CD4-positive, CD25-positive, alpha-beta regulatory T cell (primary cell): ENCODE measurements at regions not wholly inside any gene's neighbourhood (a gene's known extent, or its start where the extent isn't known, plus 50 kb on each side); places are given as distances from the start of the nearest gene placed in this dataset.

Source experiments
- ATAC-seq, 2 donors: fragments of 150-1000 bp; cut with Tn5 transposase; one replicate each; pipeline ENCODE4 v1.10.0; 2021; ENCODE audit warnings: low read depth in 2 of 2, moderate number of reproducible peaks in 2 of 2, moderate library complexity in 1 of 2
- DNase-seq, 3 donors: peaks; one replicate each; pipeline versions ENCODE4 v3.0.0 to v3.0.0-alpha.2; 2012 to 2022; ENCODE audit warnings: mixed read lengths in 1 of 3
- H3K27ac ChIP-seq: one replicate; pipeline ENCODE4 v1.7.0; 2013; ENCODE audit warnings: mild to moderate bottlenecking, low read length; ENCODE audit not compliant: insufficient read depth, poor library complexity, severe bottlenecking
- H3K27me3 ChIP-seq: one replicate; pipeline ENCODE4 v1.7.0; 2013; ENCODE audit warnings: low read length; ENCODE audit not compliant: control insufficient read depth, insufficient read depth
- H3K36me3 ChIP-seq: one replicate; pipeline ENCODE4 v1.7.0; 2013; ENCODE audit warnings: mild to moderate bottlenecking, low read length, moderate library complexity; ENCODE audit not compliant: control insufficient read depth, insufficient read depth
- H3K4me1 ChIP-seq: 2 replicates; pipeline ENCODE4 v1.7.0; 2013; ENCODE audit warnings: mild to moderate bottlenecking, low read length; ENCODE audit not compliant: insufficient read depth, control insufficient read depth, poor library complexity, severe bottlenecking
- H3K4me3 ChIP-seq: one replicate; pipeline ENCODE4 v1.7.0; 2013; ENCODE audit warnings: low read depth, mild to moderate bottlenecking, low read length, moderate library complexity
- H3K9me3 ChIP-seq, 2 experiments: 1 replicate in 1 of 2; 2 replicates in 1 of 2; pipeline ENCODE4 v1.7.0; 2013; ENCODE audit warnings: low read length in 2 of 2, mild to moderate bottlenecking in 1 of 2, moderate library complexity in 1 of 2; ENCODE audit not compliant: control insufficient read depth in 2 of 2
- H3K27ac Mint-ChIP-seq, 3 donors: one replicate each; pipeline ENCODE4 v1.8.0; 2020 to 2022; ENCODE audit warnings: mild to moderate bottlenecking in 3 of 3, mixed read lengths in 3 of 3, moderate library complexity in 2 of 3
- H3K27me3 Mint-ChIP-seq: one replicate; pipeline ENCODE4 v1.8.0; 2022; ENCODE audit warnings: mild to moderate bottlenecking, mixed read lengths
- H3K36me3 Mint-ChIP-seq: one replicate; pipeline ENCODE4 v1.8.0; 2020; ENCODE audit warnings: mixed read lengths
- H3K4me1 Mint-ChIP-seq, 4 donors: one replicate each; pipeline ENCODE4 v1.8.0; 2020 to 2022; ENCODE audit warnings: mixed read lengths in 4 of 4, mild to moderate bottlenecking in 1 of 4
- H3K4me3 Mint-ChIP-seq, 4 donors: one replicate each; pipeline ENCODE4 v1.8.0; 2020 to 2022; ENCODE audit warnings: mild to moderate bottlenecking in 4 of 4, mixed read lengths in 4 of 4, moderate library complexity in 3 of 4
- H3K9me3 Mint-ChIP-seq, 7 donors: one replicate each; pipeline ENCODE4 v1.8.0; 2020 to 2022; ENCODE audit warnings: mixed read lengths in 7 of 7, mild to moderate bottlenecking in 3 of 7, moderate library complexity in 2 of 7

- no peaks in the 10 kb centered on the region for H3K36me3 Mint-ChIP-seq
- H3K27me3 Mint-ChIP-seq: no peaks in the 10 kb centered on the region
- Histone ChIP-seq H3K27ac (no peak overlapping the region), H3K4me3 (no peak overlapping the region), H3K27me3 (no peaks in the 10 kb centered on the region), H3K4me1 (no peaks in the 10 kb centered on the region), H3K36me3 (no peaks in the 10 kb centered on the region), H3K9me3 (no peaks in the 10 kb centered on the region)
- peaks cover 3 to 17% (median 4%) of the 10 kb centered on the region in 7 donors for H3K9me3 Mint-ChIP-seq
- no peak overlapping the region for H3K27ac Mint-ChIP-seq
- no peak for DNase-seq
- no peak for ATAC-seq
- no peaks in the 10 kb centered on the region for H3K4me1 Mint-ChIP-seq
- no peak overlapping the region for H3K4me3 Mint-ChIP-seq
Observed at GRCh38 chr1:191578281-191578680, 580.0 kb upstream of the RGS18 start.

GRCh38 chr1:191579019-191579418 is 579.2 kb upstream of the RGS18 start:
- Histone ChIP-seq H3K9me3 (no peaks in the 10 kb centered on the region), H3K4me3 (no peak overlapping the region), H3K4me1 (no peaks in the 10 kb centered on the region), H3K36me3 (no peaks in the 10 kb centered on the region), H3K27me3 (no peaks in the 10 kb centered on the region), H3K27ac (no peak overlapping the region)
- Mint-ChIP-seq H3K27me3 (no peaks in the 10 kb centered on the region), H3K9me3 (peaks cover 3 to 21% (median 6%) of the 10 kb centered on the region in 7 donors), H3K4me1 (no peaks in the 10 kb centered on the region), H3K36me3 (no peaks in the 10 kb centered on the region), H3K27ac (no peak overlapping the region), H3K4me3 (no peak overlapping the region)
- DNase-seq (no peak), ATAC-seq (no peak)

GRCh38 chr1:191582169-191582568 is 576.1 kb upstream of the RGS18 start:
- Histone ChIP-seq H3K9me3 (peaks cover 0 to 6% of the 10 kb centered on the region in 2 experiments), H3K36me3 (no peaks in the 10 kb centered on the region), H3K4me3 (no peak overlapping the region), H3K27ac (no peak overlapping the region), H3K4me1 (no peaks in the 10 kb centered on the region), H3K27me3 (no peaks in the 10 kb centered on the region)
- no peak for DNase-seq
- Mint-ChIP-seq H3K4me3 (no peak overlapping the region), H3K27me3 (no peaks in the 10 kb centered on the region), H3K36me3 (no peaks in the 10 kb centered on the region), H3K27ac (no peak overlapping the region), H3K9me3 (peaks cover 2 to 22% (median 7%) of the 10 kb centered on the region in 7 donors), H3K4me1 (no peaks in the 10 kb centered on the region)
- no peak for ATAC-seq

GRCh38 chr1:191585095-191585494 is 573.2 kb upstream of the RGS18 start:
- ATAC-seq (no peak), DNase-seq (no peak)
- Histone ChIP-seq H3K27me3 (no peaks in the 10 kb centered on the region), H3K36me3 (no peaks in the 10 kb centered on the region), H3K4me3 (no peak overlapping the region), H3K4me1 (no peaks in the 10 kb centered on the region), H3K27ac (no peak overlapping the region), H3K9me3 (peaks cover 0 to 6% of the 10 kb centered on the region in 2 experiments)
- Mint-ChIP-seq H3K27me3 (no peaks in the 10 kb centered on the region), H3K4me1 (no peaks in the 10 kb centered on the region), H3K9me3 (peaks cover 0 to 17% (median 5%) of the 10 kb centered on the region in 7 donors), H3K36me3 (no peaks in the 10 kb centered on the region), H3K4me3 (no peak overlapping the region), H3K27ac (no peak overlapping the region)

- no peaks in the 10 kb centered on the region for H3K27me3 ChIP-seq
- Mint-ChIP-seq H3K36me3 (no peaks in the 10 kb centered on the region), H3K4me3 (no peak overlapping the region), H3K27ac (no peak overlapping the region), H3K27me3 (no peaks in the 10 kb centered on the region), H3K9me3 (peaks cover 0 to 14% (median 6%) of the 10 kb centered on the region in 7 donors), H3K4me1 (no peaks in the 10 kb centered on the region)
- no peak overlapping the region for H3K27ac ChIP-seq
- ATAC-seq: no peak
- H3K4me3 ChIP-seq: no peak overlapping the region
- H3K36me3 ChIP-seq: no peaks in the 10 kb centered on the region
- DNase-seq: no peak
- peaks cover 2 to 6% of the 10 kb centered on the region in 2 experiments for H3K9me3 ChIP-seq
- H3K4me1 ChIP-seq: no peaks in the 10 kb centered on the region
Observed at GRCh38 chr1:191588905-191589304, 569.4 kb upstream of the RGS18 start.

- Mint-ChIP-seq H3K36me3 (no peaks in the 10 kb centered on the region), H3K4me3 (no peak overlapping the region), H3K4me1 (no peaks in the 10 kb centered on the region), H3K9me3 (peaks cover 0 to 13% (median 6%) of the 10 kb centered on the region in 7 donors), H3K27ac (no peak overlapping the region), H3K27me3 (no peaks in the 10 kb centered on the region)
- H3K4me3 ChIP-seq: no peak overlapping the region
- H3K36me3 ChIP-seq: no peaks in the 10 kb centered on the region
- peaks cover 2 to 6% of the 10 kb centered on the region in 2 experiments for H3K9me3 ChIP-seq
- no peak for ATAC-seq
- DNase-seq: no peak
- H3K27ac ChIP-seq: no peak overlapping the region
- H3K4me1 ChIP-seq: no peaks in the 10 kb centered on the region
- H3K27me3 ChIP-seq: no peaks in the 10 kb centered on the region
Observed at GRCh38 chr1:191589536-191589935, 568.7 kb upstream of the RGS18 start.

- Mint-ChIP-seq H3K27ac (no peak overlapping the region), H3K27me3 (no peaks in the 10 kb centered on the region), H3K4me3 (no peak overlapping the region), H3K36me3 (no peaks in the 10 kb centered on the region), H3K9me3 (peaks cover 0 to 9% (median 2%) of the 10 kb centered on the region in 7 donors), H3K4me1 (no peaks in the 10 kb centered on the region)
- Histone ChIP-seq H3K27me3 (no peaks in the 10 kb centered on the region), H3K4me3 (no peak overlapping the region), H3K36me3 (no peaks in the 10 kb centered on the region), H3K27ac (no peak overlapping the region), H3K9me3 (peaks cover 0 to 2% of the 10 kb centered on the region in 2 experiments), H3K4me1 (no peaks in the 10 kb centered on the region)
- DNase-seq (no peak), ATAC-seq (no peak)
Observed at GRCh38 chr1:191590578-191590977, 567.7 kb upstream of the RGS18 start.

GRCh38 chr1:191592039-191592438 is 566.2 kb upstream of the RGS18 start:
- no peaks in the 10 kb centered on the region for H3K27me3 ChIP-seq
- H3K36me3 Mint-ChIP-seq: no peaks in the 10 kb centered on the region
- H3K9me3 ChIP-seq: peaks cover 2 to 8% of the 10 kb centered on the region in 2 experiments
- peaks cover 0 to 9% (median 2%) of the 10 kb centered on the region in 7 donors for H3K9me3 Mint-ChIP-seq
- DNase-seq (no peak), ATAC-seq (no peak)
- H3K4me3 Mint-ChIP-seq: no peak overlapping the region
- H3K27ac Mint-ChIP-seq: no peak overlapping the region
- H3K4me3 ChIP-seq: no peak overlapping the region
- no peaks in the 10 kb centered on the region for H3K36me3 ChIP-seq
- no peaks in the 10 kb centered on the region for H3K4me1 ChIP-seq
- H3K27ac ChIP-seq: no peak overlapping the region
- H3K4me1 Mint-ChIP-seq: no peaks in the 10 kb centered on the region
- H3K27me3 Mint-ChIP-seq: no peaks in the 10 kb centered on the region
